Colon (tissue), 2 donors: ENCODE measurements at regions not wholly inside any gene's neighbourhood (a gene's known extent, or its start where the extent isn't known, plus 50 kb on each side); places are given as distances from the start of the nearest gene placed in this dataset.
"Not testable (repeated sequence)": the region's sequence is repeated elsewhere in the genome, so short reads cannot be mapped to it uniquely, and the experiment has no call there.

Experiments used
- FAIRE-seq: peaks from 2 replicates; lab custom pipeline; 2012; peaks lifted over from hg19 to GRCh38; lab: Jason Lieb, UNC
- donor health status: control.
- donor health status: control.

DNA sequence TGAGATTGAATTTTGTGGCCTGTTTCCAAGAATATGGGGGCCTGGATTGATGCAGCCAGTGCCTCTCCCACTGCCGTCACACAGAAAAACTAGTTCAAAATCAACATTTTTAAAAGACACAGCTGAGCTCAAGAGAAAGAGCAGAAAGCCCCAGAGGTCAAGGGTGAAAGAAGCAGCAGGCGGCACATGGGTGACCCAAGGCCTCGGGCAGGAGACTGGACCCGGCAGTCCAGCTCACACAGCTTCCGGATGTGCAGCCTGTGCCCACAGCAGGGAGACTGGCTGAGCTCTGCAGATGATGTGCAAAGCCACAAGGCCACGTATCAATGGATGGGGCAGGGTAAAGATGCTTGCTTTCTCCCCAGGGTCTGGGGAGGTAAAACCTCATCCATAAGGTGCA, 50.4 kb upstream of the RNF32 start:
- no peak for FAIRE-seq

DNA sequence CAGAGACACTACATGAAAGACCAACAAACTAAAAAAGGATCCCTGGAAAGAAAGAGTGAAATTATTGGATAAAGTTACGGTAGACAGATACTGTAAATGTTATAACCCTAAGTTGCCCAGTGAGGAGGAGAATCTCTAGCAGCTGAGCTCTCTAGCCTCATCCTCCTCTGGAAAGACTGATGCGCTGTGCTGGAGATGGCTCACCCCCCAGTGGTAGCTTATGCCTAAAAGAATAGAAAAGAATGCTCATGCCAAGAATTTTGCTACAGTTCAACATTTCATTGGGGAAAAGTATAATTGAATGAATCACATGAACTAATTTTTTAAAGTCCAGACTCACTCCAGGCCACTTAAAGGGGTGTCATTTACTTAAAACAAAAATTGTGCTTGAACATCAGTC, 50.8 kb upstream of the RNF32 start:
- no peak for FAIRE-seq

DNA sequence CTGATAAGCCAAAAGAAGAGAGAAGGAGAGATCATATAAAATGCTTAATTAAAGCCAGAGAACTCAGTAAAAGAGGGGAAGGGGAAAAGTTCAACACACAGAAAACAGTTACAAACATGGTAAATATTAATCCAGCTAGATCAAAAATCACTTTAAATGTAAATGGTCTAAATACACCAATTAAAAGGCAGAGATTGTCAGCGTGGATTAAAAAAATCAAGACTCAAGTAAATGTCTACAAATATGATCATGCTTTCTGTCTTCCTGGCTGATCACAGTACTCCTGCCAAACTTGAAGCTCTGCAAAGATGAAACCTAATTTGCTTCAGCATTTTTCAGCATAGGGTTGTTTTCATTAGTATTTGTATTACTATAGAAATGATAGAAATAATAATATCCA, 54.6 kb upstream of the RNF32 start:
- FAIRE-seq = no peak

GRCh38 chr7:156585025-156585648, 55.4 kb upstream of the RNF32 start:
- FAIRE-seq = no peak

GRCh38 chr7:156582591-156583123, 57.9 kb upstream of the RNF32 start:
- no peak for FAIRE-seq

GRCh38 chr7:156580036-156580435, 60.5 kb upstream of the RNF32 start:
- no peak for FAIRE-seq

GRCh38 chr7:156579566-156579965, 61.0 kb upstream of the RNF32 start:
- FAIRE-seq = no peak

DNA sequence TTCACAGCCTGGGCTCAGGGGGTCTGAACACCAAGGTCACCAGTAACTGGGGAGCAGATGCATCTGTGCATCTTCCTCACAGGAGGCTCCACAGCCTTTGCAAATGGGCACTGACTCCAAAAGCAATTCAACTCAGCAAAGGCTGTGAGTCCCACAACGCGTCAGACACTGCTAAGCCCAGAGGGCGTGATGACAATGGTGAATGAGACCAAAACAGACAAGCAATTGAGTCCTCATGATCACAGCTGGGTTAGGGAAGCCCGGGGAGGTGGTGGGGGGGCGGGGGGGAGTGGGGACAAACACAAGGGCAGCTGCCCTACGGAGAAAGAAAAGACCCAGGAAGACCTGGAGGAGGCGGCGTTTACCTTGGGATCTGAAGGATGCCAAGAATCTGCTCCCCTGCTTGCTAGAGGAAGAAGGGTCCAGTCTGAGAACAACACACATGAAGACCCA, 61.6 kb upstream of the RNF32 start:
- FAIRE-seq = no peak

DNA sequence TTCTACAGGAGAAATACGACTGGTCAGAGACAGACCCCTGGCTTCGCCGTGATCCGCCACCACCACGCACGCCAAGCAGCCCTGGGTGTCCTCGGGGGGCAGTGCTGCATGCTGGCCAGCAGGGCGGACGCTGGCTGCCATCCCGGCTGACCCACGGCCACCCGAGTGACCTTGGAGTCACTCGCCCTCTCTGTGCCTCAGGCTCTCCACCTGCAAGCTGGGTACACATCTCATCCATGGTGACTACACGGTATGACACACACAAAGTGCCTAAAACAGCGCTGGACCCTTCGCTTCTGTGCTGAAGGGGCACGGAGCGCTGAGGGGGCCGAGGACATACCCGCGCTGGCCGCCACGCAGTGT, 62.0 kb upstream of the RNF32 start:
- FAIRE-seq = no peak

DNA sequence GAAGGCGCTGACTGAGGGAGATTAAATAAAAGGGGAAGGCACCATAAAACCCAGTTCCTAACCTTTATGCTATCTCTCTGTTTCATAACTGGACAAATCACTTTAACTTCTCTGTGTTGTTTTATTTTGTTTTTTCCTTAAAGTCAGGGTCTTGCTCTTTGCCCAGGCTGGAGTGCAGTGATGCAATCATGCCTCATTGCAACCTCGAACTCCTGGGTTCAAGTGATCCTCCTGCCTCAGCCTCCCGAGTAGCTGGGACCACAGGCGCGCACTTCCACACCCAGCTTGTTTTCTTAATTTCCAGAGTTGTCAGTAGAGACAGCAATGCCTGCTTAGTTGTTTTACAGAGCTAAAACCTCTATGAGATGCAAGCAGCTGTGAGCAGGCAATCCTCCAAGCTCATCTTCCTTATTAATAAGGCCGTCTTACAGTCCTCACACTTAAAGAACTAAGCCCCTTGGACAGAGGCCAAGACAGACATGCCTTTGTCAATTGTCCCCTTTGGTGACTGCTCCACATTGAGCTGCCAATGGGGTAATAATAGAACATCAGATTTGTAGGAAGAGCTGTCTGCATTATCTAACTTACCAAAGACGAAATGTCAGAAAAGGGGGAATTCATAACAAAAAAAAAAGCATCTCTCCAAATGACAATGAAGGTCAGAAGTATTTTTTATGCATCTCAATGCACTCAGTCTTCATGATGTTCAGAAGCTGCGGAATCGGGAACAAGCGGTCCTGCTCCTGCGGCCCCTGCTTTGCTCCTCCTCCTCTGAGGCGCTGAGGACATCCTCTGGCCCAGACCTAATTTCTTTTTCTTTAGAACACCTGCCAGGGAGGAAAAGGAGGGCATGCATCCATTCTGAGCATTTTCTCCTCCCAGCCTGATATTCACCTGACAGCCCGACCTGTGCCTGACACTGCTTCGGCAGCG, 62.7 kb upstream of the RNF32 start:
- FAIRE-seq = no peak

DNA sequence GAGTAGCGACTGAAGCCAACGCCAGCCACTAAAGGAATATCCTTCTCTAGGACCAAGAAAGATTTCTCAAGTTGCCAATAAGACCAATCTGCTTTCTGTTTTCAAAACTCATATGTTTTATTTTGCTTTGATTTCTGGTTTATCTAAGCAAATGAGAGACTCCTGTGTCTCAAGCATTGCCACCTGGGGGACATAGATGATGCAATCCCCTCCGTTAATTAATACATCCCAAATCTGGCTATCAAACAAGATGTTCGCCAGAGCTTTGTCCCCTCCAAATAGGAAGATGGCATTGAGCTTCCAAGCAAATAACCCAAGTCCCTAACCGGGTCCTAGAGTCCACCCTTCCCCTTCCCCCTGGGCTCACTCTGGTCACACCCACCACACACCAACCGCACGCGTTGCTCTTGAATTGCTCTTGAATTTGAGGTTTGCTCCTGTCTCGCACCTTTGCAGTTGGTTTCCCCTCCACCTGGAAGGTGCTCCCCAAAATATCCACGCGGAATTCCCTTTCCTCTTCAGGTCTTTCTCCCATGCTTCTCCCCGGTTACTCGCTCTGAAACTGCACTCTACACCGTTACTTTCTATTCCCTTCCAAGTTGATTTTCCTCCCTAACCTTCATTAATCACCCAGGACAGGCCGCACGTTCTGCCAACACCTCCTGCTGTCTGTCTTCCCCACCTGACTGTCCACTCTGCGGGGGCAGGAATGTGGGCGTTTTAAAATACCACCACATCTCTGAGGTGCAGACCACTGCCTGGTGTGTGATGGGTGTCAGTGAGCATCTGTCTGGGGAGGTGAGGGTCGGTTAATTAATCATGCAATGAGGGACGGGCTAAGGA, 64.1 kb upstream of the RNF32 start:
- no peak for FAIRE-seq

- FAIRE-seq = no peak
Observed at GRCh38 chr7:156568258-156568657, 72.3 kb upstream of the RNF32 start.

- FAIRE-seq = no peak
Observed at GRCh38 chr7:156566812-156567549, 73.6 kb upstream of the RNF32 start.

DNA sequence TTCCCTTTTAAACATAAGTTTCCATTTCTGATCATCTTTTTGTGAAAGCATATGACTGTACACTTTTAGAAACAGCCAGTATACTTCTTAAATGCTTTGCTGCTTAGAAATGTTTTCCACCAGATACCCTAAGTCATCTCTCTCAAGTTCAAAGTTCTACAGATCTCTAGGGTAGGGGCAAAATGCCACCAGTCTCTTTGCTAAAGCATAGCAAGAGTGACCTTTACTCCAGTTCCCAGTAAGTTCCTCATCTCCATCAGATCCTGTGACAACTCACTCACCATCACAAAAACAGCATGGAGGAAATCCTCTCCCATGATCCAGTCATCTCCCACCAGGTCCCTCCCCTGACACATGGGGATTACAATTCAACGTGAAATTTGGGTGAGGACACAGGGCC, 75.6 kb upstream of the RNF32 start:
- FAIRE-seq = not testable (repeated sequence)

DNA sequence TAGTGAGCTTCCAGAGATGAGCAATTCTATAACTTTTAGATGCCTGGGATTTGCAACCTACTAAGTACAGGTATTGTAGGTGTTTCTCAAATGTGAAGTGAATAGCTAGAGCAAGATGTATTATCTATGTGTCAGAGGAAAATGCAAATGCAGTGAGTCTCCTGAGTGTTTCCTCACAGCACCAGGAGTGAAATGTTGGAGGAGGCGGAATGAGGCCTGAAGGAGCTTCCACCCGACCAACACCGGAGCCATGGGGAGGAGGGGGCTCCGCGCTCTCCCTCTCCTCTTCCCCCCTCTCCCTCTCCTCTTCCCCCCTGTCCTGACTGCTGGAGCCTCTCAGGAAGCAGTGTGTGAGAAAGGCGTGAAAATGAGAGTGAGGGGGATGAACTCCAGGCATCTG, 79.9 kb upstream of the RNF32 start:
- no peak for FAIRE-seq

DNA sequence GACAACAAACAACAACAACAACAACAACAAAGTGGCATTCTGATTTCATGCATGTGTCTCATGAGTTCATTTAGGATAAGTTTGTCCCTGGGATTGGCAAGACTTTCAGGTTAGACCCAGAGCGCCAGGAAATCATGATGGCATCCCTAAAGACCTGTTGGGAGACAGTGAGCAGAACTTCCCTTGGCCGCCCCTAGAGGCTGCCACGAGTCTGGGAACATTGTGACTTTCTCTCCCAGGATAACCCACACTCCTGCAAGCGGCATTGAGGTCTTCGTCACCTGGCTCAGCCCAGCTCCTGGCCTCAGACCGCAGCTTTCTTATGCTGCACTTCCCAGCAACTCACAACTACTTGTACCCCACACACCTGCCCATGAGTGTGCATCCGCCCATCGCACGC, 80.5 kb upstream of the RNF32 start:
- no peak for FAIRE-seq

- no peak for FAIRE-seq
Observed at GRCh38 chr7:156559001-156559400, 81.6 kb upstream of the RNF32 start.

DNA sequence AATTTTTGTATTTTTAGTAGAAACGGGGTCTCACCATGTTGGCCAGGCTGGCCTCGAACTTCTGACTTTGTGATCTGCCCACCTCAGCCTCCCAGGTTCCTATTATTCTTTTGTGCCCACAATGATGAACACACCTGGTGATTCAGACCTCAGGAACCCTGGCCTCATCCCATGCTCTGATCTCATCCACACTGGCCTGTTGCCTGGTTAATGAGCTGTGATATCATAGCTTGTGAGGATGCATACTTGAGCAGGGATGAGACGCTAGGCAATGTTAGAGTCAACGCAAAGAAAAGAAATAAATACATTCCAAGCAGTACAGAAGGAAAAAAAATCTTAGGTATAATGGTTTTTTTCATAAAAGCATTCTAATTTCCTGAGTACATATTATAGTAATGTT, 82.4 kb upstream of the RNF32 start:
- FAIRE-seq = no peak

DNA sequence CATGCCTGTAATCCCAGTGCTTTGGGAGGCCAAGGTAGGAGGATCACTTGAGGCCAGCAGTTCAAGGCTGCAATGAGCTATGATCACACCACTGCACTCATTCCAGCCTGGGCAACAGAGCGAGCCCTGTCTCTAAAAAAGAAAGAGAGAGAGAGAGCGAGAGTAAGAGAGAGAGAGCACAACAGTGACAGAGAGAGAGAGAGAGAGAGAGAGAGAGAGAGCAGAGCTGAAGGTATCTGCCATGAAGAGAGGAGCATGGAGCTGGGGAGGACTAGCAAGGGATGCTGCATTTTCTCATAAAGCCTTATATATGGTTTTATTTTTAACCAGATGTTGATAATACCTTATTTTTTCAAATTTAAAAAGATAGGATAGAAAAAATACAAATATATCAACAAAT, 84.5 kb upstream of the RNF32 start:
- FAIRE-seq = no peak

- no peak for FAIRE-seq
Observed at GRCh38 chr7:156554488-156554887, 86.1 kb upstream of the RNF32 start.

DNA sequence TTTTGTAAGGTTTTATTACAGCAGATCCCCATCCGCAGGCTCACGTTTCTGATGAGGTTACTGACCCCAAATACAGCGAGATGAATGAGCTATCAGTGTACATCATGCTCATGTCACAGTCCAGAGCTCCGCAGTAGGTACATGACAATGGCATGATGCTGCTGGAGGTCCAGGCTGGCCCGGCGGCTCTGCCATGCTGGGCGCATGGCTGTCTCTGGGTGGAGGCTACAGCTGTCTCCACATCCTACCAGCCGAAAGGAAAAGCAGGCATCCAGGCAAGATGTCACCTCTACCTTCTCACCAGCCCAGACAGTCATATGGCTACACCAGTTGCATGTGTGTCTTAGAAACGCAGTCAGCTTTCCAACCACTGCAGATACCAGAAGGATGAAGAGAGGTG, 90.9 kb upstream of the RNF32 start:
- FAIRE-seq = no peak
